ENCODE measurements at regions not wholly inside any gene's neighbourhood (a gene's known extent, or its start where the extent isn't known, plus 50 kb on each side); places are given as distances from the start of the nearest gene placed in this dataset.

- no peak for TF ChIP-seq POLR2A (IDR thresholded peaks at IDR 0.05)
- no peak overlapping the region for H3K27ac ChIP-seq
- intact Hi-C loops (cut with DNase I): no loop called here
Observed at GRCh38 chr1:164361927-164362326, 197.1 kb upstream of the PBX1 start.

DNA sequence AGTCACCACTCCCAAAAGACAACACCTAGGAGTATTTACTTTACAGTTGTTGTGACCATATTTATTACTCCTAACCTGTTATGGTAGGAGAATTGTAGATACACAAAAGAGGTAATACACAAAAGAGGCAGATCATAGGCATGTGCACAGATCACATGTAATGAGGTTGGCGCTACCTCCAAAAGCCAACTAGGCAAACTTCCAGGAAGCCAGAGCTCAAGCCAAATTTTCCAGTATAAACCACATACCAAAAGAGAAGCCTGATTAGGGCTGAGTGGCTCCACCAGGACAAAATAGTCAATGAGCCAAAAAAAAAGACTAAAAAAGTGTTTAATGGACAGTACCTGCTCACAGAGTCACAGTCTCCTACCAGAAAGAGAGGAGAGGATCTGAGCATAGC, 195.0 kb upstream of the PBX1 start:
- Histone ChIP-seq H3K36me3 (no peaks in the 10 kb centered on the region), H3K4me1 (no peaks in the 10 kb centered on the region), H3K9me3 (peaks cover 3% of the 10 kb centered on the region), H3K27me3 (no peaks in the 10 kb centered on the region), H3K4me3 (no peak overlapping the region), H3K27ac (no peak overlapping the region)
- intact Hi-C loops (cut with DNase I): no loop called here
- no peak for DNase-seq (ENCODE audit: extremely low spot score in 2 of 2)
- TF ChIP-seq POLR2AphosphoS5 (IDR thresholded peaks at IDR 0.05; ENCODE audit: insufficient read depth in 1 of 2, low read depth in 1 of 2): no peak
- TF ChIP-seq POLR2A (IDR thresholded peaks at IDR 0.05): no peak
- TF ChIP-seq, protein P1, sequence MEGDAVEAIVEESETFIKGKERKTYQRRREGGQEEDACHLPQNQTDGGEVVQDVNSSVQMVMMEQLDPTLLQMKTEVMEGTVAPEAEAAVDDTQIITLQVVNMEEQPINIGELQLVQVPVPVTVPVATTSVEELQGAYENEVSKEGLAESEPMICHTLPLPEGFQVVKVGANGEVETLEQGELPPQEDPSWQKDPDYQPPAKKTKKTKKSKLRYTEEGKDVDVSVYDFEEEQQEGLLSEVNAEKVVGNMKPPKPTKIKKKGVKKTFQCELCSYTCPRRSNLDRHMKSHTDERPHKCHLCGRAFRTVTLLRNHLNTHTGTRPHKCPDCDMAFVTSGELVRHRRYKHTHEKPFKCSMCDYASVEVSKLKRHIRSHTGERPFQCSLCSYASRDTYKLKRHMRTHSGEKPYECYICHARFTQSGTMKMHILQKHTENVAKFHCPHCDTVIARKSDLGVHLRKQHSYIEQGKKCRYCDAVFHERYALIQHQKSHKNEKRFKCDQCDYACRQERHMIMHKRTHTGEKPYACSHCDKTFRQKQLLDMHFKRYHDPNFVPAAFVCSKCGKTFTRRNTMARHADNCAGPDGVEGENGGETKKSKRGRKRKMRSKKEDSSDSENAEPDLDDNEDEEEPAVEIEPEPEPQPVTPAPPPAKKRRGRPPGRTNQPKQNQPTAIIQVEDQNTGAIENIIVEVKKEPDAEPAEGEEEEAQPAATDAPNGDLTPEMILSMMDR (IDR thresholded peaks at IDR 0.05): no peak

More at GRCh38 chr1:164361927-164362326, 197.1 kb upstream of the PBX1 start:
- Histone ChIP-seq H3K4me3 (no peak overlapping the region), H3K9me3 (peaks cover 3% of the 10 kb centered on the region), H3K27me3 (no peaks in the 10 kb centered on the region), H3K36me3 (no peaks in the 10 kb centered on the region), H3K4me1 (no peaks in the 10 kb centered on the region)
- no peak for DNase-seq (ENCODE audit: extremely low spot score in 2 of 2)

DNA sequence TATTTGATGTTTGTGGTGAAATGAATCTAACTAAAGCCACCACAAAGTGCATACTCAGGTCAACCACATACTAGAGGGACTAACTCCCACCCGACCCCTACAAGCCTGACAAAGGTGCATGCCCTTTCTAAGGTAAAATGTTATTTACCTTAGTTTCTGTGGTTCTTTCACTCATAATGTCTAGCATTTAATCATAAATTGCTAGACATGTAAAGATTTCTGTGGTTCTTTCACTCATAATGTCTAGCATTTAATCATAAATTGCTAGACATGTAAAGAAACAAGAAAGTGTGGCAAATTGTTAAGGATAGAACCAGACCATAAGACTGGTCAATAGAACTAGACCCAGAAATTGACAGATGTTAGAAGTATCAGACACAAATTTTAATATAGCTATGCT, 193.0 kb upstream of the PBX1 start:
- Histone ChIP-seq H3K4me3 (no peak overlapping the region), H3K27me3 (no peaks in the 10 kb centered on the region), H3K4me1 (no peaks in the 10 kb centered on the region), H3K36me3 (no peaks in the 10 kb centered on the region), H3K27ac (no peak overlapping the region), H3K9me3 (peaks cover 3% of the 10 kb centered on the region)
- intact Hi-C loops (cut with DNase I): no loop called here
- TF ChIP-seq POLR2AphosphoS5 (IDR thresholded peaks at IDR 0.05; ENCODE audit: insufficient read depth in 1 of 2, low read depth in 1 of 2) (no peak), POLR2A (IDR thresholded peaks at IDR 0.05) (no peak)
- TF ChIP-seq, protein P1 (IDR thresholded peaks at IDR 0.05): no peak
- DNase-seq (ENCODE audit: extremely low spot score in 2 of 2): no peak

GRCh38 chr1:164369698-164370365, 189.2 kb upstream of the PBX1 start:
- Histone ChIP-seq H3K9me3 (peaks cover 3% of the 10 kb centered on the region), H3K27me3 (no peaks in the 10 kb centered on the region), H3K27ac (no peak overlapping the region), H3K4me1 (no peaks in the 10 kb centered on the region), H3K4me3 (no peak overlapping the region), H3K36me3 (no peaks in the 10 kb centered on the region)
- TF ChIP-seq POLR2AphosphoS5 (IDR thresholded peaks at IDR 0.05; ENCODE audit: insufficient read depth in 1 of 2, low read depth in 1 of 2) (no peak), POLR2A (IDR thresholded peaks at IDR 0.05) (no peak)
- TF ChIP-seq, protein P1 (IDR thresholded peaks at IDR 0.05): no peak
- DNase-seq (ENCODE audit: extremely low spot score in 2 of 2): no peak
- intact Hi-C loops (cut with DNase I): no loop called here

DNA sequence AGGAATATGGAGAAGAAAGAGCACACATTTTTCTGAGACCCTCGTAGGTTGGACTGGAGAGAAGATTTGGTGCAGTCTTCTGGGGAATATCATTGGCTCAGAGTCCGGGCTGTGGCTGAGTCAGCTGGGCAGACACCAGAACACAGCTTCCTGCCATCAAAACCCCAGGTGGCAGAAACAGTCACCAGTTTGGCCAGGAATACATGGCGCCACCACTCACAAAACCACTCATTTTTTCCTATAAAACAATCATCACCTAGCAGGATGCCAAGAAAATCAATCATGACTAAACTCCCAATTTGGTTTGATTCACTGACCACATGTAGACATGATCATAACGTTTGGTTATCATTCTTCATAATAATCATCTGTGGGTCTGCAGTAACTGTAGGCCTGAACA, 178.1 kb upstream of the PBX1 start:
- no peaks in the 10 kb centered on the region for H3K27me3 ChIP-seq
- no peaks in the 10 kb centered on the region for H3K4me1 ChIP-seq
- no peaks in the 10 kb centered on the region for H3K36me3 ChIP-seq
- no peak for DNase-seq (ENCODE audit: extremely low spot score in 2 of 2)
- intact Hi-C loops (cut with DNase I): no loop called here
- H3K9me3 ChIP-seq: no peaks in the 10 kb centered on the region
- H3K4me3 ChIP-seq: no peak overlapping the region
- no peak for TF ChIP-seq POLR2A (IDR thresholded peaks at IDR 0.05)
- TF ChIP-seq, protein P1 (IDR thresholded peaks at IDR 0.05): no peak
- TF ChIP-seq POLR2AphosphoS5 (IDR thresholded peaks at IDR 0.05; ENCODE audit: insufficient read depth in 1 of 2, low read depth in 1 of 2): no peak
- H3K27ac ChIP-seq: no peak overlapping the region
